K562 (cell line): ENCODE measurements at regions not wholly inside any gene's neighbourhood (a gene's known extent, or its start where the extent isn't known, plus 50 kb on each side); places are given as distances from the start of the nearest gene placed in this dataset.
A peak's percentile ranks its signal among the peaks of the same experiment; 100 is the strongest.

Experiments used
- ATAC-seq: fragments of 200-7000 bp; cut with Tn5 transposase; 3 replicates; pipeline ENCODE4 v1.9.1; 2020; ENCODE audit warnings: moderate library complexity
- BruUV-seq: library from RNA; stranded (reverse); fragments of 400-500 nt; replicated peaks from 2 replicates; lab custom pipeline; 2021; lab: Mats Ljungman, UMichigan
- CTCF ChIA-PET: fragments of 300-600 bp; formaldehyde crosslinking; extraction: SDS; loops from one replicate; lab custom pipeline; 2021; ENCODE audit warnings: low intra/inter-chr PET ratio; lab: Yijun Ruan, JAX
- POLR2A ChIA-PET: fragments of 300-600, 350-650 bp; sonication (Branson Sonifier 250); formaldehyde crosslinking; extraction: SDS; loops from one replicate; lab custom pipeline; 2021; ENCODE audit warnings: antibody characterized with exemption, inconsistent platforms; lab: Yijun Ruan, JAX
- DNase-seq, 4 experiments: peaks; one replicate each; pipeline versions ENCODE4 v3.0.0 to v3.0.0-alpha.2; 2011 to 2018; ENCODE audit warnings: low spot score in 3 of 4, mixed read lengths in 3 of 4; ENCODE audit errors: extremely low read depth in 1 of 4
- FAIRE-seq: peaks from 2 replicates; lab custom pipeline; 2011; peaks lifted over from hg19 to GRCh38; lab: Jason Lieb, UNC
- H2AFZ ChIP-seq: 2 replicates; pipeline ENCODE4 v1.6.0; 2011; ENCODE audit warnings: low read depth, low read length, control low read depth, inconsistent platforms
- H3K27ac ChIP-seq: fragments of 200-600 bp; 3 replicates; pipeline ENCODE4 v1.8.0; 2011; ENCODE audit warnings: low read depth, mild to moderate bottlenecking, control low read depth, inconsistent platforms, low read length, moderate library complexity, mixed read lengths; ENCODE audit errors: extremely low read depth
- H3K27me3 ChIP-seq, 2 experiments: fragments of 300-600 bp in 1 of 2; 2 replicates in 1 of 2; 3 replicates in 1 of 2; pipeline versions ENCODE4 v1.6.0 to v1.8.0; 2011; ENCODE audit warnings: inconsistent platforms in 2 of 2, low read length in 2 of 2, mild to moderate bottlenecking in 1 of 2, mixed read lengths in 1 of 2, moderate library complexity in 1 of 2; ENCODE audit not compliant: control insufficient read depth in 2 of 2, insufficient read depth in 2 of 2
- H3K36me3 ChIP-seq: fragments of 300-600 bp; 3 replicates; pipeline ENCODE4 v1.8.0; 2011; ENCODE audit warnings: mild to moderate bottlenecking, low read length, inconsistent platforms; ENCODE audit not compliant: control insufficient read depth, insufficient read depth
- H3K4me1 ChIP-seq, 2 experiments: fragments of 200-600 bp in 1 of 2; replicated peaks in 1 of 2; 2 replicates in 1 of 2; 3 replicates in 1 of 2; pipeline versions ENCODE4 v1.5.1 to v1.8.0; 2011; ENCODE audit warnings: inconsistent platforms in 2 of 2, low read length in 2 of 2, mild to moderate bottlenecking in 1 of 2, mixed read lengths in 1 of 2, moderate library complexity in 1 of 2; ENCODE audit not compliant: control insufficient read depth in 2 of 2, insufficient read depth in 2 of 2
- H3K4me2 ChIP-seq: 2 replicates; pipeline ENCODE4 v1.6.1; 2011; ENCODE audit warnings: low read length, control low read depth, inconsistent platforms, mixed read lengths; ENCODE audit not compliant: insufficient read depth
- H3K4me3 ChIP-seq: fragments of 200-600 bp; sonication (generic), shearing (Covaris generic); 2 replicates; pipeline ENCODE4 v1.5.1; 2016; ENCODE audit warnings: control low read depth, inconsistent platforms
- H3K79me2 ChIP-seq: fragments of 200-600 bp; 3 replicates; pipeline ENCODE4 v1.8.0; 2011; ENCODE audit warnings: low read length, inconsistent platforms; ENCODE audit not compliant: control insufficient read depth, insufficient read depth
- H3K9ac ChIP-seq, 2 experiments: 2 replicates each; pipeline versions ENCODE4 v1.6.0 to v1.6.1; 2011; ENCODE audit warnings: low read depth in 2 of 2, low read length in 2 of 2, control low read depth in 1 of 2, inconsistent platforms in 1 of 2, mild to moderate bottlenecking in 1 of 2, mixed read lengths in 1 of 2; ENCODE audit not compliant: insufficient read depth in 1 of 2
- H3K9me1 ChIP-seq: one replicate; pipeline ENCODE4 v1.6.0; 2011; ENCODE audit warnings: inconsistent platforms, mild to moderate bottlenecking, low read length, moderate library complexity; ENCODE audit not compliant: control insufficient read depth, insufficient read depth
- H3K9me3 ChIP-seq: replicated peaks from 2 replicates; pipeline ENCODE4 v1.5.1; 2011; ENCODE audit warnings: low read depth, low read length, inconsistent platforms; ENCODE audit not compliant: control insufficient read depth, insufficient read depth
- H4K20me1 ChIP-seq: replicated peaks from 2 replicates; pipeline ENCODE4 v1.6.1; 2011; ENCODE audit warnings: low read length, inconsistent platforms, mixed read lengths; ENCODE audit not compliant: control insufficient read depth, insufficient read depth
- HDAC6 ChIP-seq: IDR thresholded peaks from 2 replicates; pipeline ENCODE4 v1.6.1; 2012; ENCODE audit warnings: low read depth, mild to moderate bottlenecking, control low read depth, inconsistent platforms, low read length, moderate library complexity
- KHSRP ChIP-seq: fragments of 450-650 bp; IDR thresholded peaks from 2 replicates; pipeline ENCODE4 v1.6.1; 2017
- NFE2L1 ChIP-seq: fragments of 450-650 bp; IDR thresholded peaks from 2 replicates; pipeline ENCODE4 v1.6.1; 2016; ENCODE audit warnings: missing genetic modification characterization, low read depth, mild to moderate bottlenecking, missing compliant biosample characterization, moderate library complexity, borderline replicate concordance
- SMARCC2 ChIP-seq: fragments of 450-650 bp; IDR thresholded peaks from 2 replicates; pipeline ENCODE4 v1.6.1; 2017; ENCODE audit warnings: antibody characterized with exemption, moderate library complexity, mild to moderate bottlenecking, low read depth
- ZNF121 ChIP-seq: sonication (generic); formaldehyde crosslinking; conservative IDR thresholded peaks from 2 replicates; pipeline ENCODE4 v1.8.0; 2022; ENCODE audit warnings: missing genetic modification reagents
- ZNF143 ChIP-seq: sonication (generic); formaldehyde crosslinking; IDR thresholded peaks from 2 replicates; pipeline ENCODE4 v1.9.0; 2022; ENCODE audit warnings: mild to moderate bottlenecking, missing genetic modification reagents
- WGBS: fragments of 100-300 bp; shearing (Covaris generic); methylation state at CpG from one replicate; pipeline ENCODE4 v1.1.6; 2016; ENCODE audit warnings: low coverage, mixed read lengths; ENCODE audit not compliant: insufficient coverage; ENCODE audit errors: missing lambda C conversion rate; 5-methylcytosine and 5-hydroxymethylcytosine counted together
- in situ Hi-C: fragments of 300-500 bp; cut with MboI; formaldehyde crosslinking; loops from 4 replicates; pipeline ENCODE4 v1.15.0; 2018; ENCODE audit warnings: inconsistent platforms, mixed read lengths
- intact Hi-C: fragments of 100-400 bp; cut with micrococcal nuclease; formaldehyde crosslinking; loops from 2 replicates; pipeline ENCODE4 v1.14.2; 2022
- TF ChIP-seq, protein P1 (sequence below): fragments of 450-650 bp; formaldehyde crosslinking; conservative IDR thresholded peaks from 2 replicates; pipeline ENCODE4 v1.4.0; 2022; ENCODE audit warnings: mild to moderate bottlenecking, missing genetic modification characterization

DNA sequence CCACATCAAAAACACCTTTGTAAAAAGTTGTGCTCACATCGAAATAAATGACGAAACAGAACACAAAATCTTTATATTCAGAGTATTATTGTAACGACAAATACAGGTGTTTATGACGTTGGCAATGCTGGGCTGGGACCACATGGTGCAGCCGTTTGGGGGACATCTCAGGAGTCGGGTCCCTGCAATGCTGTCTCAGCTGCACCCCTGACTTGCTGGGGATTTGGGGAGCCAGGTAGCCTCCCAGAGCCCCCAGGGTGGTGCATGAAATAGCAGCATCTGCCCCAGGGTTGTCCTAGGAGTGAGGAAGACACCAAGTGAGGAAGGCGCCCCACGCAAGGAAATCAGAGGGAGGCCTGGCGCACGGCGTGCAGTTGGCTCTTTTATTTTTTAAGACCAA lies 1526.8 kb downstream of the BRD1 start:
- H3K79me2 ChIP-seq, result no peaks in the 10 kb centered on the region
- no peaks in the 10 kb centered on the region for H3K4me1 ChIP-seq
- DNase-seq, result peak in 1 of 4 experiments; percentile 9
- no peaks in the 10 kb centered on the region for H3K36me3 ChIP-seq
- no peaks in the 10 kb centered on the region for H3K9me1 ChIP-seq
- BruUV-seq, result no TSS peak
- H4K20me1 ChIP-seq, result no peaks in the 10 kb centered on the region
- no peak for TF ChIP-seq NFE2L1 (tag)
- no peak for TF ChIP-seq HDAC6
- TF ChIP-seq KHSRP, result no peak
- TF ChIP-seq, protein P1, sequence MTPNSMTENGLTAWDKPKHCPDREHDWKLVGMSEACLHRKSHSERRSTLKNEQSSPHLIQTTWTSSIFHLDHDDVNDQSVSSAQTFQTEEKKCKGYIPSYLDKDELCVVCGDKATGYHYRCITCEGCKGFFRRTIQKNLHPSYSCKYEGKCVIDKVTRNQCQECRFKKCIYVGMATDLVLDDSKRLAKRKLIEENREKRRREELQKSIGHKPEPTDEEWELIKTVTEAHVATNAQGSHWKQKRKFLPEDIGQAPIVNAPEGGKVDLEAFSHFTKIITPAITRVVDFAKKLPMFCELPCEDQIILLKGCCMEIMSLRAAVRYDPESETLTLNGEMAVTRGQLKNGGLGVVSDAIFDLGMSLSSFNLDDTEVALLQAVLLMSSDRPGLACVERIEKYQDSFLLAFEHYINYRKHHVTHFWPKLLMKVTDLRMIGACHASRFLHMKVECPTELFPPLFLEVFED, result no peak
- TF ChIP-seq ZNF143 (CRISPR knock-in tag), result no peak
- TF ChIP-seq ZNF121 (CRISPR knock-in tag), result no peak
- no peak for TF ChIP-seq SMARCC2
- TF ChIP-seq, all 486 proteins: peak for 0
- in situ Hi-C loops, result no loop called here
- H3K4me3 ChIP-seq, result no peak overlapping the region
- POLR2A ChIA-PET, result no interaction called here
- no peak overlapping the region for H2AFZ ChIP-seq
- H3K4me2 ChIP-seq, result no peak overlapping the region
- H3K9me3 ChIP-seq, result no peaks in the 10 kb centered on the region
- CTCF ChIA-PET, result no interaction called here
- H3K9ac ChIP-seq, result no peak overlapping the region
- ATAC-seq, result no peak
- intact Hi-C loops, result no loop called here
- H3K27ac ChIP-seq, result no peak overlapping the region
- FAIRE-seq, result no peak
- 3% methylated on average over 11 of the region's 11 CpGs for WGBS
- peaks cover 0 to 5% of the 10 kb centered on the region in 2 experiments; a peak in 1 of 5 replicates for H3K27me3 ChIP-seq
